IMR-90 (cell line): ENCODE measurements at regions not wholly inside any gene's neighbourhood (a gene's known extent, or its start where the extent isn't known, plus 50 kb on each side); places are given as distances from the start of the nearest gene placed in this dataset.

ENCODE experiments used
- ATAC-seq: fragments of 200-7000 bp; cut with Tn5 transposase; 2 replicates; pipeline ENCODE4 v1.9.1; 2020; ENCODE audit warnings: low read depth, mild to moderate bottlenecking, moderate library complexity
- BruUV-seq: library from RNA; stranded (reverse); fragments of 400-500 nt; replicated peaks from 2 replicates; lab custom pipeline; 2021; lab: Mats Ljungman, UMichigan
- CTCF ChIA-PET: fragments of 300-600 bp; formaldehyde crosslinking; extraction: SDS; loops from one replicate; lab custom pipeline; 2021; ENCODE audit warnings: antibody characterized with exemption; lab: Yijun Ruan, JAX
- POLR2A ChIA-PET: fragments of 300-600 bp; sonication (Branson Sonifier 250); formaldehyde crosslinking; loops from one replicate; lab custom pipeline; 2022; ENCODE audit warnings: antibody characterized with exemption; ENCODE audit not compliant: unreplicated experiment; lab: Charles Lee
- DNase-seq: peaks from one replicate; pipeline ENCODE4 v3.0.0; 2013
- H2AFZ ChIP-seq: replicated peaks from 2 replicates; pipeline ENCODE3; 2013; ENCODE audit warnings: low read length, mild to moderate bottlenecking; ENCODE audit not compliant: poor library complexity
- H2AK5ac ChIP-seq: 2 replicates; pipeline ENCODE4 v1.6.1; 2013; ENCODE audit warnings: low read depth, low read length, inconsistent platforms
- H2AK9ac ChIP-seq: replicated peaks from 2 replicates; pipeline ENCODE3; 2013; ENCODE audit warnings: mild to moderate bottlenecking, low read depth, low read length, moderate library complexity; ENCODE audit not compliant: poor library complexity
- H2BK120ac ChIP-seq: 2 replicates; pipeline ENCODE4 v1.6.1; 2013; ENCODE audit warnings: low read depth, low read length, inconsistent platforms
- H2BK15ac ChIP-seq: 3 replicates; pipeline ENCODE4 v1.6.1; 2013; ENCODE audit warnings: low read depth, low read length, inconsistent platforms
- H2BK20ac ChIP-seq: 2 replicates; pipeline ENCODE4 v1.6.1; 2013; ENCODE audit warnings: low read depth, mild to moderate bottlenecking, inconsistent platforms, low read length, moderate library complexity
- H2BK5ac ChIP-seq: 2 replicates; pipeline ENCODE4 v1.6.1; 2013; ENCODE audit warnings: mild to moderate bottlenecking, low read depth, low read length, inconsistent platforms; ENCODE audit not compliant: poor library complexity, severe bottlenecking
- H3K14ac ChIP-seq: replicated peaks from 2 replicates; pipeline ENCODE4 v1.6.1; 2013; ENCODE audit warnings: low read depth, low read length, inconsistent platforms
- H3K18ac ChIP-seq: 2 replicates; pipeline ENCODE4 v1.6.1; 2013; ENCODE audit warnings: low read depth, low read length, control low read depth
- H3K23ac ChIP-seq: 2 replicates; pipeline ENCODE4 v1.6.1; 2013; ENCODE audit warnings: low read depth, low read length, inconsistent platforms
- H3K27ac ChIP-seq: 2 replicates; pipeline ENCODE4 v1.5.1; 2013; ENCODE audit warnings: mild to moderate bottlenecking, control low read depth, low read length; ENCODE audit not compliant: insufficient read depth
- H3K27me3 ChIP-seq: 2 replicates; pipeline ENCODE4 v1.6.1; 2013; ENCODE audit warnings: low read length; ENCODE audit not compliant: control insufficient read depth, insufficient read depth
- H3K36me3 ChIP-seq: 2 replicates; pipeline ENCODE4 v1.6.1; 2013; ENCODE audit warnings: low read length, mixed read lengths; ENCODE audit not compliant: control insufficient read depth, insufficient read depth
- H3K4ac ChIP-seq: 2 replicates; pipeline ENCODE4 v1.6.1; 2013; ENCODE audit warnings: low read depth, low read length, inconsistent platforms
- H3K4me1 ChIP-seq: 2 replicates; pipeline ENCODE4 v1.6.1; 2013; ENCODE audit warnings: low read length, mixed read lengths; ENCODE audit not compliant: control insufficient read depth, insufficient read depth
- H3K4me2 ChIP-seq: 2 replicates; pipeline ENCODE4 v1.6.1; 2013; ENCODE audit warnings: low read depth, mild to moderate bottlenecking, control low read depth, low read length, moderate library complexity
- H3K4me3 ChIP-seq: 2 replicates; pipeline ENCODE4 v1.5.1; 2013; ENCODE audit warnings: low read depth, mild to moderate bottlenecking, control low read depth, low read length, moderate library complexity; ENCODE audit not compliant: insufficient read depth
- H3K56ac ChIP-seq: 2 replicates; pipeline ENCODE4 v1.6.1; 2013; ENCODE audit warnings: low read length, inconsistent platforms; ENCODE audit not compliant: insufficient read depth; ENCODE audit errors: extremely low read depth
- H3K79me1 ChIP-seq, 2 experiments: 2 replicates each; pipeline ENCODE4 v1.6.1; 2013; ENCODE audit warnings: low read length in 2 of 2, inconsistent platforms in 1 of 2, low read depth in 1 of 2
- H3K9ac ChIP-seq: 2 replicates; pipeline ENCODE4 v1.6.1; 2013; ENCODE audit warnings: low read depth, low read length, control low read depth
- H3K9me1 ChIP-seq: 2 replicates; pipeline ENCODE4 v1.6.1; 2013; ENCODE audit warnings: low read length, inconsistent platforms; ENCODE audit not compliant: insufficient read depth
- H3K9me3 ChIP-seq: 2 replicates; pipeline ENCODE4 v1.6.1; 2013; ENCODE audit warnings: low read length; ENCODE audit not compliant: control insufficient read depth, insufficient read depth
- H4K20me1 ChIP-seq: 2 replicates; pipeline ENCODE4 v1.6.1; 2013; ENCODE audit warnings: low read length, inconsistent platforms; ENCODE audit not compliant: insufficient read depth
- H4K5ac ChIP-seq: 2 replicates; pipeline ENCODE4 v1.6.1; 2013; ENCODE audit warnings: mild to moderate bottlenecking, low read depth, low read length, control low read depth
- H4K8ac ChIP-seq, 2 experiments: 2 replicates each; pipeline ENCODE4 v1.6.1; 2013; ENCODE audit warnings: low read depth in 2 of 2, low read length in 2 of 2, control low read depth in 1 of 2, inconsistent platforms in 1 of 2
- H4K91ac ChIP-seq: 2 replicates; pipeline ENCODE4 v1.6.1; 2013; ENCODE audit warnings: low read depth, low read length, inconsistent platforms; ENCODE audit not compliant: insufficient read depth
- BHLHE40 ChIP-seq: fragments of 150-350 bp; IDR thresholded peaks from 2 replicates; pipeline ENCODE4 v1.6.1; 2016; ENCODE audit warnings: mild to moderate bottlenecking, low read depth, low read length
- CEBPB ChIP-seq: IDR thresholded peaks from 2 replicates; pipeline ENCODE4 v1.6.1; 2012; ENCODE audit warnings: low read depth, low read length, improper control_type of control experiment
- CHD1 ChIP-seq: IDR thresholded peaks from 2 replicates; pipeline ENCODE4 v1.6.1; 2012; ENCODE audit warnings: low read depth, low read length, improper control_type of control experiment
- CTCF ChIP-seq: conservative IDR thresholded peaks from 2 replicates; pipeline ENCODE4 v1.5.1; 2012; ENCODE audit warnings: mild to moderate bottlenecking, low read depth, low read length, improper control_type of control experiment
- FOS ChIP-seq: fragments of 150-350 bp; IDR thresholded peaks from 2 replicates; pipeline ENCODE4 v1.6.1; 2016; ENCODE audit warnings: low read depth, low read length
- MAFK ChIP-seq: IDR thresholded peaks from 2 replicates; pipeline ENCODE4 v1.6.1; 2012; ENCODE audit warnings: low read depth, low read length, improper control_type of control experiment
- MAZ ChIP-seq: IDR thresholded peaks from 2 replicates; pipeline ENCODE4 v1.6.1; 2012; ENCODE audit warnings: low read depth, mild to moderate bottlenecking, low read length, improper control_type of control experiment, moderate library complexity, borderline replicate concordance
- MXI1 ChIP-seq: IDR thresholded peaks from 2 replicates; pipeline ENCODE4 v1.6.1; 2012; ENCODE audit warnings: low read depth, mild to moderate bottlenecking, low read length, moderate library complexity, borderline replicate concordance
- NFE2L2 ChIP-seq: fragments of 150-350 bp; IDR thresholded peaks from 2 replicates; pipeline ENCODE4 v1.6.1; 2016; ENCODE audit warnings: low read depth, mild to moderate bottlenecking, low read length
- POLR2A ChIP-seq: IDR thresholded peaks from 2 replicates; pipeline ENCODE4 v1.6.1; 2012; ENCODE audit warnings: mild to moderate bottlenecking, low read depth, low read length
- RAD21 ChIP-seq: IDR thresholded peaks from 2 replicates; pipeline ENCODE4 v1.6.1; 2012; ENCODE audit warnings: low read length, improper control_type of control experiment
- RCOR1 ChIP-seq: IDR thresholded peaks from 2 replicates; pipeline ENCODE4 v1.6.1; 2012; ENCODE audit warnings: mild to moderate bottlenecking, low read length, improper control_type of control experiment; ENCODE audit not compliant: insufficient replicate concordance
- RFX5 ChIP-seq: IDR thresholded peaks from 2 replicates; pipeline ENCODE4 v1.8.0; 2012; ENCODE audit warnings: low read depth, mild to moderate bottlenecking, low read length, moderate library complexity
- SMC3 ChIP-seq: fragments of 150-350 bp; IDR thresholded peaks from 2 replicates; pipeline ENCODE4 v1.6.1; 2016; ENCODE audit warnings: low read depth, mild to moderate bottlenecking, antibody characterized with exemption, low read length, moderate library complexity
- USF2 ChIP-seq: fragments of 150-350 bp; IDR thresholded peaks from 2 replicates; pipeline ENCODE4 v1.6.1; 2017; ENCODE audit warnings: mild to moderate bottlenecking, antibody characterized with exemption, low read length, low read depth
- WGBS, 2 experiments: methylation state at CpG; one replicate each; pipeline versions ENCODE4 v1.1.5 to v1.1.7; 2013; ENCODE audit warnings: missing lambda C conversion rate in 2 of 2; ENCODE audit not compliant: insufficient read length in 1 of 2; ENCODE audit errors: extremely low coverage in 2 of 2; 5-methylcytosine and 5-hydroxymethylcytosine counted together
- dilution Hi-C: fragments of 300-500 bp; cut with HindIII; formaldehyde crosslinking; loops from one replicate; pipeline ENCODE4 v1.14.3; 2018; ENCODE audit warnings: low sequenced_read_pairs; ENCODE audit not compliant: unreplicated experiment
- in situ Hi-C: fragments of 300-500 bp; cut with MboI; formaldehyde crosslinking; loops from 3 replicates; pipeline ENCODE4 v1.14.3; 2019; ENCODE audit warnings: low sequenced_read_pairs, inconsistent platforms, mixed read lengths
- intact Hi-C: fragments of 100-400 bp; cut with micrococcal nuclease; formaldehyde crosslinking; loops from 2 replicates; pipeline ENCODE4 v1.10.0; 2022
- TF ChIP-seq, protein P1 (sequence below): fragments of 150-350 bp; IDR thresholded peaks from 2 replicates; pipeline ENCODE4 v1.6.1; 2016; ENCODE audit warnings: low read depth, mild to moderate bottlenecking, low read length, moderate library complexity, borderline replicate concordance

DNA sequence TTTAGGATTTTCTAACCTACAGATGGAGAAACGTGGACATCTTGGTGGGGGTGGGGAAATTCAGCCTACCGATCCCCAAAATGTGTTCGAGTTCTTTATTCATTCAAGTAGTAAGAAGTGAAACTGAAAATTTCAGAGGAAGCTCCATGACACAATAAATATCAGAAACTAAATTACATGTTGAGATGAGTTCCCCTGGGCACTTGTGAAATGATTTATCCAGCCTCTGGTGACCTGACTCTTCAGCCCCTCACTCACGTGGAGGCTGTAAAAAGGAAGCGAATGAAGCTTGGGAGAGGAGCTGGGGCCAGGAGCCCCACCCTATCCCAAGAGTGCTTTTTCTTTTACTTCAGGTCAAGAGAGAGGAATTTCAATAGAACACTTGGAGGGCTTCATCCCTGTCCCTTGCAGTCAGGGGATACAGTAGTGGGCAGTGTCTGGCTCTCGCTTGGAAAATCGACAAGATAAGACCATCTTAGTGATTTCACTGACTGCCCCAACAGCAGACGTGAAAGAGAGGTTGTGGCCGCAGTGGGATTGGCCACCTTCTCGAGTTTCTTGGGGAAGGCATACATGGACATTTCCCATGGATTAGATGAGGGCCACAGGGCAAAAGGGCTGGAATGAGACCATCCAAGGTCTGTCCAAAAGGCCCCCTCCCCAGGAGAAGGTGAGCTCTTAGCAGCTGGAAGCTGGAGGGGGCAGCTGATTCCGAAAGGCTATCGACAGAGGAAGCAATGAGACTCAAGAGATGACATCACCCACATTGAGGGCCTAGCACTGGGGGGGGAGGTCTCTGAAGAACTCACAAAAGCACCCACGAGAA, 76.8 kb upstream of the SH3PXD2B start:
- CTCF ChIA-PET: no interaction called here
- no peak for ATAC-seq

More for the DNA sequence above, 76.8 kb upstream of the SH3PXD2B start:
- WGBS, 2 experiments: 59% methylated on average over 5 of the region's 13 CpGs; no CpG with 5 or more reads in 1 of the 2 experiments
- POLR2A ChIA-PET: no interaction called here
- Histone ChIP-seq H2AK5ac (no peak overlapping the region), H3K23ac (no peak overlapping the region), H3K27me3 (peaks cover 53% of the 10 kb centered on the region), H3K9me3 (peaks cover 7% of the 10 kb centered on the region; the same call in 1 of the 2 replicates), H4K8ac (no peak overlapping the region), H3K27ac (no peak overlapping the region), H3K18ac (no peak overlapping the region), H3K56ac (no peak overlapping the region), H3K9me1 (no peaks in the 10 kb centered on the region), H2BK5ac (no peak overlapping the region), H3K4me3 (no peak overlapping the region), H2AK9ac (no peak overlapping the region), H4K91ac (no peak overlapping the region), H3K4ac (no peak overlapping the region), H3K14ac (no peak overlapping the region), H3K4me2 (no peak overlapping the region), H2BK15ac (no peak overlapping the region), H3K79me1 (no peaks in the 10 kb centered on the region), H4K20me1 (no peaks in the 10 kb centered on the region), H2BK120ac (no peak overlapping the region), H4K5ac (no peak overlapping the region), H3K36me3 (no peaks in the 10 kb centered on the region), H3K9ac (no peak overlapping the region), H2BK20ac (no peak overlapping the region), H2AFZ (no peak overlapping the region), H3K4me1 (peaks cover 2% of the 10 kb centered on the region; the same call in 1 of the 2 replicates)
- in situ Hi-C loops: no loop called here
- no TSS peak for BruUV-seq
- TF ChIP-seq CHD1 (no peak), RFX5 (no peak), CEBPB (no peak), FOS (no peak), RCOR1 (no peak), BHLHE40 (no peak), SMC3 (no peak), MXI1 (no peak), MAZ (no peak), RAD21 (no peak), POLR2A (no peak), NFE2L2 (no peak), CTCF (no peak), USF2 (no peak), MAFK (no peak)
- TF ChIP-seq, protein P1, sequence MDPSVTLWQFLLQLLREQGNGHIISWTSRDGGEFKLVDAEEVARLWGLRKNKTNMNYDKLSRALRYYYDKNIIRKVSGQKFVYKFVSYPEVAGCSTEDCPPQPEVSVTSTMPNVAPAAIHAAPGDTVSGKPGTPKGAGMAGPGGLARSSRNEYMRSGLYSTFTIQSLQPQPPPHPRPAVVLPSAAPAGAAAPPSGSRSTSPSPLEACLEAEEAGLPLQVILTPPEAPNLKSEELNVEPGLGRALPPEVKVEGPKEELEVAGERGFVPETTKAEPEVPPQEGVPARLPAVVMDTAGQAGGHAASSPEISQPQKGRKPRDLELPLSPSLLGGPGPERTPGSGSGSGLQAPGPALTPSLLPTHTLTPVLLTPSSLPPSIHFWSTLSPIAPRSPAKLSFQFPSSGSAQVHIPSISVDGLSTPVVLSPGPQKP: no peak
- dilution Hi-C loops: no loop called here
- no peak for DNase-seq
- intact Hi-C loops: no loop called here
